Astrocyte (in vitro differentiated cells and primary cell): ENCODE measurements at regions not wholly inside any gene's neighbourhood (a gene's known extent, or its start where the extent isn't known, plus 50 kb on each side); places are given as distances from the start of the nearest gene placed in this dataset.
"Not testable (repeated sequence)": the region's sequence is repeated elsewhere in the genome, so short reads cannot be mapped to it uniquely, and the experiment has no call there.

Experiments used
- DNase-seq: peaks from one replicate; pipeline ENCODE4 v3.0.0-alpha.2; 2010; ENCODE audit warnings: low read depth
- FAIRE-seq: peaks from 2 replicates; lab custom pipeline; 2011; peaks lifted over from hg19 to GRCh38; lab: Jason Lieb, UNC
- H2AFZ ChIP-seq: 2 replicates; pipeline ENCODE4 v1.6.0; 2012; ENCODE audit warnings: low read depth, low read length, inconsistent platforms
- H3K27ac ChIP-seq: 2 replicates; pipeline ENCODE4 v1.5.1; 2011; ENCODE audit warnings: low read depth, low read length, inconsistent platforms
- H3K27me3 ChIP-seq: 2 replicates; pipeline ENCODE4 v1.6.0; 2011; ENCODE audit warnings: low read length, inconsistent platforms; ENCODE audit not compliant: insufficient read depth
- H3K36me3 ChIP-seq: 2 replicates; pipeline ENCODE4 v1.5.1; 2011; ENCODE audit warnings: low read length, inconsistent platforms; ENCODE audit not compliant: insufficient read depth
- H3K4me1 ChIP-seq: 2 replicates; pipeline ENCODE4 v1.5.1; 2011; ENCODE audit warnings: low read length, inconsistent platforms; ENCODE audit not compliant: insufficient read depth
- H3K4me2 ChIP-seq: 2 replicates; pipeline ENCODE4 v1.6.0; 2012; ENCODE audit warnings: low read length, inconsistent platforms
- H3K4me3 ChIP-seq: 2 replicates; pipeline ENCODE4 v1.5.1; 2011; ENCODE audit warnings: low read depth, mild to moderate bottlenecking, low read length, inconsistent platforms; ENCODE audit not compliant: insufficient read depth
- H3K79me2 ChIP-seq: 2 replicates; pipeline ENCODE4 v1.6.0; 2012; ENCODE audit warnings: mild to moderate bottlenecking, low read length, inconsistent platforms; ENCODE audit not compliant: insufficient read depth
- H3K9ac ChIP-seq: 2 replicates; pipeline ENCODE4 v1.6.0; 2012; ENCODE audit warnings: mild to moderate bottlenecking, low read length, inconsistent platforms
- H3K9me3 ChIP-seq: 2 replicates; pipeline ENCODE4 v1.5.1; 2012; ENCODE audit warnings: low read depth, mild to moderate bottlenecking, low read length, inconsistent platforms; ENCODE audit not compliant: insufficient read depth
- H4K20me1 ChIP-seq: 2 replicates; pipeline ENCODE4 v1.6.0; 2012; ENCODE audit warnings: low read length, inconsistent platforms; ENCODE audit not compliant: insufficient read depth
- H3K27ac Mint-ChIP-seq: one replicate; pipeline ENCODE4 v1.8.0; 2021; ENCODE audit warnings: mild to moderate bottlenecking, mixed read lengths; ENCODE audit not compliant: unreplicated experiment
- H3K27me3 Mint-ChIP-seq: one replicate; pipeline ENCODE4 v1.8.0; 2021; ENCODE audit warnings: low read depth, mixed read lengths; ENCODE audit not compliant: unreplicated experiment
- H3K36me3 Mint-ChIP-seq: one replicate; pipeline ENCODE4 v1.8.0; 2021; ENCODE audit warnings: low read depth, mixed read lengths; ENCODE audit not compliant: unreplicated experiment
- H3K4me1 Mint-ChIP-seq: one replicate; pipeline ENCODE4 v1.8.0; 2021; ENCODE audit warnings: low read depth, mixed read lengths; ENCODE audit not compliant: unreplicated experiment
- H3K4me3 Mint-ChIP-seq: one replicate; pipeline ENCODE4 v1.8.0; 2021; ENCODE audit warnings: mild to moderate bottlenecking, moderate library complexity, mixed read lengths; ENCODE audit not compliant: unreplicated experiment
- H3K9me3 Mint-ChIP-seq: one replicate; pipeline ENCODE4 v1.8.0; 2021; ENCODE audit warnings: mild to moderate bottlenecking, mixed read lengths; ENCODE audit not compliant: unreplicated experiment
- EZH2 ChIP-seq: IDR thresholded peaks from 2 replicates; pipeline ENCODE4 v1.6.1; 2012; ENCODE audit warnings: mild to moderate bottlenecking, low read length, inconsistent platforms; ENCODE audit not compliant: insufficient read depth
- TF ChIP-seq, protein P1 (sequence below): IDR thresholded peaks from 2 replicates; pipeline ENCODE4 v1.5.1; 2011; ENCODE audit warnings: low read depth, mild to moderate bottlenecking, inconsistent platforms, low read length, moderate library complexity; ENCODE audit not compliant: insufficient read depth

DNA sequence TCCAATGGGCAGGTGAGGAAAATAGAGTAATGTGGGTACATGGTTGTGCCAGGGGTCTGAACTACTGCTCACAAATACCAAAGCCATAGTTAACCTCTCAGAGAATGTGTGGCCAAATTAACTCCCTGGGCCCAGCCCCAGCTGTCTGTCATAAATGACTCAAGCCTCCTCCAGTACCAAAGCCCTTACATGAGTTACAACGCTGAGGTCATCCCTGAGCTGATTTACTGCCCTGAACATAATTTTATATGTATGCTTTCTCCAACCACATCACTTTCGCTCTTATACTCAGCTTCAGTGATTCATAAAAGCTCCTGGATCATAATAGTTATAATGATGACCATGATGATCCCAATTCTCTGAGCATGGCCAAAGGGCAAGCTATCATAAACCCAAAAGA lies 283.9 kb downstream of the NKX6-1 start:
- no peaks in the 10 kb centered on the region for H3K79me2 ChIP-seq
- H3K27ac ChIP-seq = no peak overlapping the region
- H4K20me1 ChIP-seq = no peaks in the 10 kb centered on the region
- no peak for DNase-seq
- H3K27me3 Mint-ChIP-seq = no peaks in the 10 kb centered on the region
- no peaks in the 10 kb centered on the region for H3K4me1 Mint-ChIP-seq
- no peak for TF ChIP-seq EZH2
- TF ChIP-seq, protein P1, sequence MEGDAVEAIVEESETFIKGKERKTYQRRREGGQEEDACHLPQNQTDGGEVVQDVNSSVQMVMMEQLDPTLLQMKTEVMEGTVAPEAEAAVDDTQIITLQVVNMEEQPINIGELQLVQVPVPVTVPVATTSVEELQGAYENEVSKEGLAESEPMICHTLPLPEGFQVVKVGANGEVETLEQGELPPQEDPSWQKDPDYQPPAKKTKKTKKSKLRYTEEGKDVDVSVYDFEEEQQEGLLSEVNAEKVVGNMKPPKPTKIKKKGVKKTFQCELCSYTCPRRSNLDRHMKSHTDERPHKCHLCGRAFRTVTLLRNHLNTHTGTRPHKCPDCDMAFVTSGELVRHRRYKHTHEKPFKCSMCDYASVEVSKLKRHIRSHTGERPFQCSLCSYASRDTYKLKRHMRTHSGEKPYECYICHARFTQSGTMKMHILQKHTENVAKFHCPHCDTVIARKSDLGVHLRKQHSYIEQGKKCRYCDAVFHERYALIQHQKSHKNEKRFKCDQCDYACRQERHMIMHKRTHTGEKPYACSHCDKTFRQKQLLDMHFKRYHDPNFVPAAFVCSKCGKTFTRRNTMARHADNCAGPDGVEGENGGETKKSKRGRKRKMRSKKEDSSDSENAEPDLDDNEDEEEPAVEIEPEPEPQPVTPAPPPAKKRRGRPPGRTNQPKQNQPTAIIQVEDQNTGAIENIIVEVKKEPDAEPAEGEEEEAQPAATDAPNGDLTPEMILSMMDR = no peak
- H3K4me1 ChIP-seq = no peaks in the 10 kb centered on the region
- no peak overlapping the region for H3K4me3 ChIP-seq
- no peak overlapping the region for H3K4me3 Mint-ChIP-seq
- no peaks in the 10 kb centered on the region for H3K27me3 ChIP-seq
- H2AFZ ChIP-seq = no peak overlapping the region
- no peak for FAIRE-seq
- no peak overlapping the region for H3K4me2 ChIP-seq
- H3K9me3 ChIP-seq = no peaks in the 10 kb centered on the region
- H3K36me3 Mint-ChIP-seq = no peaks in the 10 kb centered on the region
- no peak overlapping the region for H3K9ac ChIP-seq
- no peaks in the 10 kb centered on the region for H3K36me3 ChIP-seq
- H3K27ac Mint-ChIP-seq = no peak overlapping the region
- H3K9me3 Mint-ChIP-seq = no peaks in the 10 kb centered on the region

DNA sequence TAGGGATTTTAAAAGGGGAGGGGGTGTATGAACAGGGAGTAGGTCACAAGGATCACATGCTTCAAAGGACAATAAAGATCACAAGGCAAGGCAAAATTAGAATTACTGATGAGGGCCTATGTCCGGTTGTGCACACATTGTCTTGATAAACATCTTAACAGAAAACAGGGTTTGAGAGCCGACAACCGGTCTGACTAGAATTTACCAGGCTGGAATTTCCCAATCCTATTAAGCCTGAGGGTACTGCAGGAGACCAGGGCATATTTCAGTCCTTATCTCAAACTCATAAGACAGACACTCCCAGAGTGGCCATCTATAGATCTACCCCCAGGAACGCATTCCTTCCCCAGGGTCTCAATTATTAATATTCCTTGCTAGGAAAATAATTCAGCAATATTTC lies 292.9 kb downstream of the NKX6-1 start:
- not testable (repeated sequence) for H3K36me3 Mint-ChIP-seq, H3K79me2 ChIP-seq, FAIRE-seq, H4K20me1 ChIP-seq, H3K4me1 Mint-ChIP-seq, H3K27ac ChIP-seq, H3K27me3 Mint-ChIP-seq, H3K9ac ChIP-seq, DNase-seq, H3K4me1 ChIP-seq, H3K4me3 ChIP-seq, H3K4me2 ChIP-seq, H3K9me3 ChIP-seq, H3K27ac Mint-ChIP-seq, H3K36me3 ChIP-seq, H3K27me3 ChIP-seq, H3K4me3 Mint-ChIP-seq, H2AFZ ChIP-seq
- H3K9me3 Mint-ChIP-seq = peaks cover 12% of the 10 kb centered on the region

DNA sequence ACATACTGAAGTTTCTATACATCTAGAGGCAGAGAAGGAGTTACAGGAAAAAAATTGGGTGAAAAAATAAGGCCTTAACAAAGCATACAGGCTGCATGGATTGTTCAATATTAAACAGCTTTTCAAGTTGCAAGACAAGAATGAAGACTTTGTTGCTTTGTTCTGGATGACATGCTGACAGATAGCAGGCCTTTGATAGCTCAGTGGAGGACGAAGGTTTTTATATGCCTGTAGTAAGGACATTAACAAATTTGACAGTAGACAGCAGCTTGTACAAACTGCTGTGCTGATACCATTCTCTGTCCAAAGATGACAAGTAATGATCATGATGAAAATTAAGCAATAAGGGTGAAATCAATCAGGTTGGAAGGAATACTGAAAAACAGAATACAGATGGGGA lies 309.9 kb downstream of the NKX6-1 start:
- no peak for FAIRE-seq
- Histone ChIP-seq H3K4me2 (no peak overlapping the region), H3K9me3 (no peaks in the 10 kb centered on the region), H4K20me1 (no peaks in the 10 kb centered on the region), H3K27me3 (no peaks in the 10 kb centered on the region), H3K4me3 (no peak overlapping the region), H3K4me1 (no peaks in the 10 kb centered on the region), H3K36me3 (no peaks in the 10 kb centered on the region), H2AFZ (no peak overlapping the region), H3K79me2 (no peaks in the 10 kb centered on the region), H3K9ac (no peak overlapping the region), H3K27ac (no peak overlapping the region)
- TF ChIP-seq EZH2 = no peak
- TF ChIP-seq, protein P1 = no peak
- Mint-ChIP-seq H3K4me3 (no peak overlapping the region), H3K9me3 (no peaks in the 10 kb centered on the region), H3K4me1 (no peaks in the 10 kb centered on the region), H3K27ac (no peak overlapping the region), H3K36me3 (no peaks in the 10 kb centered on the region), H3K27me3 (no peaks in the 10 kb centered on the region)
- no peak for DNase-seq
